CD8-positive, alpha-beta memory T cell (primary cell): ENCODE measurements at regions not wholly inside any gene's neighbourhood (a gene's known extent, or its start where the extent isn't known, plus 50 kb on each side); places are given as distances from the start of the nearest gene placed in this dataset.
"Not testable (repeated sequence)": the region's sequence is repeated elsewhere in the genome, so short reads cannot be mapped to it uniquely, and the experiment has no call there.

Source experiments
- CTCF ChIA-PET: fragments of 350-600 bp; sonication (Branson Sonifier 250); formaldehyde crosslinking; loops from one replicate; lab custom pipeline; 2021; ENCODE audit warnings: antibody characterized with exemption; lab: Charles Lee
- POLR2A ChIA-PET: fragments of 350-600 bp; sonication (Branson Sonifier 250); formaldehyde crosslinking; loops from one replicate; lab custom pipeline; 2021; ENCODE audit warnings: antibody characterized with exemption; lab: Charles Lee
- DNase-seq, 5 donors: peaks; one replicate each; pipeline versions ENCODE4 v3.0.0 to v3.0.0-alpha.2; 2020 to 2022; ENCODE audit warnings: mixed read lengths in 1 of 5
- H3K27ac ChIP-seq: one replicate; pipeline ENCODE4 v1.7.0; 2013; ENCODE audit warnings: low read depth, mild to moderate bottlenecking, low read length, moderate library complexity
- H3K27me3 ChIP-seq: 2 replicates; pipeline ENCODE4 v1.7.0; 2013; ENCODE audit warnings: low read length, mild to moderate bottlenecking; ENCODE audit not compliant: insufficient read depth, poor library complexity, severe bottlenecking
- H3K36me3 ChIP-seq: 2 replicates; pipeline ENCODE4 v1.7.0; 2013; ENCODE audit warnings: mild to moderate bottlenecking, low read length, moderate library complexity; ENCODE audit not compliant: insufficient read depth
- H3K4me1 ChIP-seq: 2 replicates; pipeline ENCODE4 v1.7.0; 2013; ENCODE audit warnings: mild to moderate bottlenecking, low read length, moderate library complexity; ENCODE audit not compliant: insufficient read depth
- H3K4me3 ChIP-seq: 2 replicates; pipeline ENCODE4 v1.7.0; 2013; ENCODE audit warnings: mild to moderate bottlenecking, low read length
- H3K9me3 ChIP-seq: 2 replicates; pipeline ENCODE4 v1.7.0; 2013; ENCODE audit warnings: mild to moderate bottlenecking, low read length
- H3K27ac Mint-ChIP-seq, 8 donors: one replicate each; pipeline ENCODE4 v1.8.0; 2020 to 2021; ENCODE audit warnings: mixed read lengths in 8 of 8, mild to moderate bottlenecking in 6 of 8, inconsistent platforms in 3 of 8, moderate library complexity in 3 of 8
- H3K27me3 Mint-ChIP-seq, 2 donors: one replicate each; pipeline ENCODE4 v1.8.0; 2020 to 2021; ENCODE audit warnings: mixed read lengths in 2 of 2, mild to moderate bottlenecking in 1 of 2, moderate library complexity in 1 of 2
- H3K36me3 Mint-ChIP-seq, 3 donors: one replicate each; pipeline ENCODE4 v1.8.0; 2020 to 2021; ENCODE audit warnings: mixed read lengths in 3 of 3, inconsistent platforms in 1 of 3, mild to moderate bottlenecking in 1 of 3
- H3K4me1 Mint-ChIP-seq, 3 donors: one replicate each; pipeline ENCODE4 v1.8.0; 2020 to 2021; ENCODE audit warnings: mixed read lengths in 3 of 3, inconsistent platforms in 1 of 3, mild to moderate bottlenecking in 1 of 3
- H3K4me3 Mint-ChIP-seq, 7 donors: one replicate each; pipeline ENCODE4 v1.8.0; 2020 to 2021; ENCODE audit warnings: mixed read lengths in 7 of 7, mild to moderate bottlenecking in 6 of 7, moderate library complexity in 4 of 7, inconsistent platforms in 2 of 7
- H3K9me3 Mint-ChIP-seq, 5 donors: one replicate each; pipeline ENCODE4 v1.8.0; 2020 to 2022; ENCODE audit warnings: mixed read lengths in 5 of 5, mild to moderate bottlenecking in 3 of 5, moderate library complexity in 2 of 5, inconsistent platforms in 1 of 5

DNA sequence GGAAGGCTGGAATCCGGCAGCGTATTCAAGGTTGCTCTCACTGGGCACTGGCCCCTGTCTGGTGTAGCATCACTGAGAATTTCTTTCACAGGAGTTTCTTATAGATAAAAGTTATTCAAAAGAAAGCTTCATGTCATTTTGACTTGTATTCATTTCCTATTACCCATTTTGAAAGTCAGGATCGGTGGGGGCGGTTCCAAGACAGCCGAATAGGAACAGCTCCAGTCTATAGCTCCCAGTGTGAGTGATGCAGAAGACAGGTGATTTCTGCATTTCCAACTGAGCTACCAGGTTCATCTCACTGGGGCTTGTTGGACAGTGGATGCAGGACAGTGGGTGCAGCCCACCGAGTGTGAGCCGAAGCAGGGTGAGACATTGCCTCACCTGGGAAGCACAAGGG, 51.5 kb upstream of the CDC42EP3 start:
- H3K9me3 Mint-ChIP-seq, DNase-seq, H3K27me3 ChIP-seq, H3K9me3 ChIP-seq, H3K36me3 ChIP-seq, H3K4me1 ChIP-seq, H3K27ac Mint-ChIP-seq, H3K4me3 ChIP-seq, H3K4me1 Mint-ChIP-seq, H3K27ac ChIP-seq, H3K27me3 Mint-ChIP-seq, H3K4me3 Mint-ChIP-seq: not testable (repeated sequence)
- CTCF ChIA-PET, result interaction anchor here (1.8 kb wide), 1 partner anchor 58 kb away, joined by 4 read pairs; no protein-coding TSS in a partner anchor
- H3K36me3 Mint-ChIP-seq, result peaks cover 0 to 23% (median 3%) of the 10 kb centered on the region in 3 donors
- POLR2A ChIA-PET, result interaction anchor here (0.8 kb wide), 1 partner anchor 305 kb away, joined by 4 read pairs; no protein-coding TSS in a partner anchor

DNA sequence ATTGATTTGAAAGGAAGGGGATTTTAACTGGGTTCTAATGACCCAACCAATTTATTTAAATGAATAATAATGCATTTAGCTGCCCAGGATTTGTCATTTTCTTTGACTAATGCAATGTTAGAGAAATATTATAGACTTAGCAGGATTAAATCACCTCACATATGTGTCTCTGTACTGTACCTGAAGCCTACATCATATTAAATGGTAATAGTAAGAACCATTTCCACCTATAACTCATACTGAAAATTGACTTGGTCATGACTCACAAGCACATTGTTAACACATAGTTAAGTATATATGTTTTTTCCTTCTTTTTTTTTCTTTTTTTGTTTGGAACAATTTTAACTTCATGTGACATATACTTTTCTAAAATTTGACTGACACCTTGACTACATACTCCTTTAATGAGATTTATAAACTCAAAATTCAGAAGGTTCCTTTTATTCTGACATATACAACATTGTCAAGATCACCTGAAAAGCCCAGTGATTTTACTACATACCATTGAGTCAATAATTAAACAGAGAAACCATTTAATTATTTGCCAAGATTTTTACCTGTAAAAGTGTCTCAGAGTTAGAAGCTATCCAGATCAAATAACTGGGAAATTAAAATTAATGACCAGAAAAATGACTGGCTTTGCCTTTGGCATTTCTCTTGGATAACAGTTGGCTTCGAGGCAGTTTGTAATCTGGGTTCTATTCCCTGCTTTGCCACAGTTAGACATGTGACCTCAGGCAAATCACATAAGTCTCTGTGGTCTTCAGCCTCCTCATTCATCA, 58.8 kb upstream of the CDC42EP3 start:
- POLR2A ChIA-PET, result no interaction called here

DNA sequence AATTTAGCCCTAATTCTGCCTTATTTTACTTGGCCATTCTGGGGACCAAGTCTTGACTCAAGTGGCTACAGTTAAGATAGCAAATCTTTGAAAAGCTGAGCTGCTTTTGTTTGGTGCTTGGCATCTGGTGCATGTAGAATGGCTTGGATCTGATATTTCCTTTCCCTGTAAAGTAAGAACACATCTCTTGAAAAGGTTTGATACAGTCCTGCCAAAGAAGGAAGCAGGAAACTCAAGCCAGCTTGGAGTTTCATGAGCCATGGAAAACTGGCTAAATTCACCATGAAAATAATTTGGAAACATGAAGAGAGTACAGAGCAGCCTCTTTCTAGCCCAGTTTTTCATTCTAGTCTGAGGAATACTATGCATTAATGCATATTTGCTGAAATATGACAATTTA, 61.0 kb upstream of the CDC42EP3 start:
- H3K27me3 ChIP-seq, H3K4me1 Mint-ChIP-seq, H3K9me3 Mint-ChIP-seq, CTCF ChIA-PET, H3K4me1 ChIP-seq, H3K4me3 Mint-ChIP-seq, H3K9me3 ChIP-seq, DNase-seq, H3K36me3 ChIP-seq, POLR2A ChIA-PET, H3K27ac ChIP-seq, H3K36me3 Mint-ChIP-seq, H3K4me3 ChIP-seq, H3K27ac Mint-ChIP-seq, H3K27me3 Mint-ChIP-seq: not testable (repeated sequence)

More for the DNA sequence above, 58.8 kb upstream of the CDC42EP3 start:
- Mint-ChIP-seq H3K27me3 (no peaks in the 10 kb centered on the region), H3K4me1 (no peaks in the 10 kb centered on the region), H3K4me3 (no peak overlapping the region), H3K9me3 (peaks cover 0 to 3% (median 0%) of the 10 kb centered on the region in 5 donors), H3K36me3 (peaks cover 0 to 12% (median 3%) of the 10 kb centered on the region in 3 donors), H3K27ac (no peak overlapping the region)
- H3K9me3 ChIP-seq, result no peaks in the 10 kb centered on the region
- H3K4me3 ChIP-seq, result no peak overlapping the region
- CTCF ChIA-PET, result no interaction called here
- no peak for DNase-seq
- H3K36me3 ChIP-seq, result no peaks in the 10 kb centered on the region
- H3K27ac ChIP-seq, result no peak overlapping the region
- H3K27me3 ChIP-seq, result no peaks in the 10 kb centered on the region
- no peaks in the 10 kb centered on the region for H3K4me1 ChIP-seq

DNA sequence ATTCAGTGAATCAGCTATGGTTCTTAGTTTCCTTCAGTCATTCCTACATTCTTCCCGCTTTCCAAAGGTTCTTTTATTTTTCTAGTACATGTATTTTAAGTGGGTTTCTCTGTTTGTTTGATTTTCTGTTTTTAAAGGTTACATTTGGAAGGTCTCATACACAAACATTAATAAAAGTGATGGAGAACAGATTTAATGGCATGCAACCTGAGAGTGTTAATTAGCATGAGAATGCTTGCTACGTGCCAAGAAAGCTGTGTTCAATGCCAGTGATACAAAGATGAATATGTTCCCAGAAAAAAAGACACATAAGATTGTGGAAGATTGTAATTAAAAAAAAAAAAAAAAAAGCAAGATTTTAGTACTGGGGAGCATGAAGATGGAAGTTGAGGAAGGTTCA, 61.8 kb upstream of the CDC42EP3 start:
- H3K27me3 ChIP-seq, result no peaks in the 10 kb centered on the region
- no peaks in the 10 kb centered on the region for H3K36me3 ChIP-seq
- Mint-ChIP-seq H3K36me3 (peaks cover 0 to 3% (median 2%) of the 10 kb centered on the region in 3 donors), H3K4me1 (no peaks in the 10 kb centered on the region), H3K27me3 (no peaks in the 10 kb centered on the region), H3K9me3 (peaks cover 0 to 1% (median 0%) of the 10 kb centered on the region in 5 donors), H3K4me3 (no peak overlapping the region), H3K27ac (peak overlapping the region in 1 of 8 donors; percentile 45)
- no peaks in the 10 kb centered on the region for H3K9me3 ChIP-seq
- DNase-seq, result no peak
- no peaks in the 10 kb centered on the region for H3K4me1 ChIP-seq
- H3K4me3 ChIP-seq, result no peak overlapping the region
- ChIA-PET POLR2A (no interaction called here), CTCF (no interaction called here)
- H3K27ac ChIP-seq, result no peak overlapping the region

DNA sequence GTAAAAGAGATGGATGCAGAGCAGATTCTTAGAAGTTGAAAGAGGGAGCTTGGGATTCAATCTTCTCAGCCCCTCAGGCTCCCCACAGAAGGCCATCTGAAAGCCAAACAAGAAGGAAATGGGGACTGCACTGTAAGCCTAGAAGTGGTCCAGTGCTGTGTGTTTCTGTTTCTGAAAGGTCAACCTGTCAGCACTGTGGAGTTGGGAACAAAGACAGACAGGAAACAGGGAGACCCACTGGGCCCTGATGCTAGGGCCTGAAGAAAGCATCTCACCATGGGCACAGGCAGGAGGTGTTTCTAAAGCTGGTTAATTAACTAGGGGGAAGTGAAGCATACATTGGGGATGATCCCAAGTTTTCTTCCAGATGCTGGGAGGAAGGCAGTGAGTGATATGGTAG, 62.5 kb upstream of the CDC42EP3 start:
- H3K9me3 ChIP-seq, H3K9me3 Mint-ChIP-seq, H3K4me3 Mint-ChIP-seq, CTCF ChIA-PET, H3K27me3 ChIP-seq, H3K4me1 Mint-ChIP-seq, H3K27me3 Mint-ChIP-seq, H3K36me3 ChIP-seq, H3K4me3 ChIP-seq, H3K27ac ChIP-seq, H3K4me1 ChIP-seq, H3K36me3 Mint-ChIP-seq, DNase-seq, POLR2A ChIA-PET: not testable (repeated sequence)
- H3K27ac Mint-ChIP-seq, result peak overlapping the region in 1 of 8 donors; percentile 55

DNA sequence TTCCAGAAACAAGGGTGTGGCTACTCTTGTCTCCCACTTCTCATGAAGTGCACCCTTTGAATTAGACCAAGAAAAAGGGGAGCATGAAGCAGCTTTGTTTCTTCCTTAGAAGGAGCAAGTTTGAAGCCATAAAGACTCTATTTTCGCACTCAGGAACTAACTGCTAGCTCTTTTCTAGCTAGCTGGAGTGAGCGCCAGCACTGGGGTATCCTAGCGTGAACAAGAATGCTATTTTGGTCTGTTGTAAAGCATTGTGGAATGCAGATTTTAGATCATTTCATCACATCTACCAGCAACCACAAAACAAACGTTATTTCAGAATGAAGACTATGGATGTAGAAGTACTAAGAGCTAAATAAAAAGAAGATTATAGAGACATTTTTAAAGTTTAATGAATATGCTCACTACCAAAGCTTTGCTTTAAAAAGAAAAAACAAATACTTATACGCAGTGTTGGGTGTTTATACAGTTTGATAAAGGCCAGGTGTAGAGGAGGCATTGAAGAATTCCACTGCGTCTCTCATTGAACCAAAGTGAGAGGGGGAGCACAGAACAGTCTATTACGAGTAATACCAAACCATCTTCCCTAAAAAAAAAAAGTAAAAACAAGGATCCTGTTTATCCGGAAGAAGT, 63.6 kb upstream of the CDC42EP3 start:
- H3K27ac Mint-ChIP-seq, H3K4me1 Mint-ChIP-seq, CTCF ChIA-PET: not testable (repeated sequence)

DNA sequence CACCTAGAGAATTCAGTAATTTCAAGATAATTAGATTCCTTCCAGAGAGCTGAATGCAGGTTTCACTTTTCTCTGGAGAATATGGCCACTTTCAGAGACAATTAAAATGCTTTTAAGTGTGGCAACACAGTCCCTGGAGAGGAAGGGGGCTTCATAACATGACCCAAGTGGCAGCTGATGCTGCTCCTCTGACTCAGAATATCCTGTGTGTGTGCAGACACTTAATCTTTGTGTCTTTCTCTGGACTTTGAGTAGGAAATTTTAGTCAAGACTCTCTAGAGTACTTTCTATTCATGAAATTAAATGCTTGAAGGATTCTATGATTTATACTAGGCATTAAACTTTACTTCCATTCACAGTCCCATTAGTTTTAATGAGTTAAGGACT, 64.1 kb upstream of the CDC42EP3 start:
- POLR2A ChIA-PET, H3K4me1 Mint-ChIP-seq, H3K36me3 ChIP-seq, H3K9me3 Mint-ChIP-seq, H3K27me3 ChIP-seq, H3K9me3 ChIP-seq, H3K4me3 Mint-ChIP-seq, H3K27ac ChIP-seq, H3K27me3 Mint-ChIP-seq, H3K27ac Mint-ChIP-seq, DNase-seq, H3K4me1 ChIP-seq, H3K36me3 Mint-ChIP-seq, H3K4me3 ChIP-seq, CTCF ChIA-PET: not testable (repeated sequence)

More for the DNA sequence above, 63.6 kb upstream of the CDC42EP3 start:
- H3K36me3 ChIP-seq, H3K27me3 ChIP-seq, H3K9me3 ChIP-seq, DNase-seq, H3K27ac ChIP-seq, POLR2A ChIA-PET, H3K4me3 ChIP-seq, H3K4me1 ChIP-seq, H3K4me3 Mint-ChIP-seq, H3K36me3 Mint-ChIP-seq, H3K9me3 Mint-ChIP-seq, H3K27me3 Mint-ChIP-seq: not testable (repeated sequence)

DNA sequence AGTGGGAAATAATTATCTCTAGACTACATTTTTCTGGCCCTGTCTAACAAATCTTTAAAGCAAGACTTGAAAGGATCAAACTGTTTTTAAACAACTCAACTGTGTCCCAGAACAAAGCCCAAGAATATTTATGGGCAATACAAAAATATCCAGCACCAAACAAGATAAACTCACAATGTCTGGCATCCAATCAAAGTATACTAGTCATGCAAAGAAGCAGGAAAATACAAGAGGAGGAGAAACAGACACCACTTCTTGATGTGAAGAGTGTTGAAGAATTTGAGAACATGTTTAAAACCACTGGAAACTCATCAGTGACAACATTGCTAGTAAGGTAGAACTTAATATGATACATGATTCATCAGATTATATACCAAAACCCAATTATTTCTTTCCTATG, 66.1 kb upstream of the CDC42EP3 start:
- no peaks in the 10 kb centered on the region for H3K27me3 ChIP-seq
- H3K27ac ChIP-seq, result no peak overlapping the region
- no peaks in the 10 kb centered on the region for H3K36me3 ChIP-seq
- no peak for DNase-seq
- ChIA-PET CTCF (no interaction called here), POLR2A (no interaction called here)
- Mint-ChIP-seq H3K4me1 (peaks cover 0 to 4% (median 0%) of the 10 kb centered on the region in 3 donors), H3K27ac (no peak overlapping the region), H3K36me3 (peaks cover 0 to 5% (median 0%) of the 10 kb centered on the region in 3 donors), H3K4me3 (no peak overlapping the region), H3K27me3 (no peaks in the 10 kb centered on the region), H3K9me3 (no peaks in the 10 kb centered on the region)
- H3K4me3 ChIP-seq, result no peak overlapping the region
- H3K4me1 ChIP-seq, result no peaks in the 10 kb centered on the region
- H3K9me3 ChIP-seq, result no peaks in the 10 kb centered on the region
